Ureter (tissue), 1 donor: ENCODE measurements at regions not wholly inside any gene's neighbourhood (a gene's known extent, or its start where the extent isn't known, plus 50 kb on each side); places are given as distances from the start of the nearest gene placed in this dataset.

Experiments
- DNase-seq: peaks from one replicate; pipeline ENCODE4 v3.0.0-alpha.2; 2020; ENCODE audit warnings: low spot score
- donor health status: DM: yes; HTN: yes; CAD: no.

DNA sequence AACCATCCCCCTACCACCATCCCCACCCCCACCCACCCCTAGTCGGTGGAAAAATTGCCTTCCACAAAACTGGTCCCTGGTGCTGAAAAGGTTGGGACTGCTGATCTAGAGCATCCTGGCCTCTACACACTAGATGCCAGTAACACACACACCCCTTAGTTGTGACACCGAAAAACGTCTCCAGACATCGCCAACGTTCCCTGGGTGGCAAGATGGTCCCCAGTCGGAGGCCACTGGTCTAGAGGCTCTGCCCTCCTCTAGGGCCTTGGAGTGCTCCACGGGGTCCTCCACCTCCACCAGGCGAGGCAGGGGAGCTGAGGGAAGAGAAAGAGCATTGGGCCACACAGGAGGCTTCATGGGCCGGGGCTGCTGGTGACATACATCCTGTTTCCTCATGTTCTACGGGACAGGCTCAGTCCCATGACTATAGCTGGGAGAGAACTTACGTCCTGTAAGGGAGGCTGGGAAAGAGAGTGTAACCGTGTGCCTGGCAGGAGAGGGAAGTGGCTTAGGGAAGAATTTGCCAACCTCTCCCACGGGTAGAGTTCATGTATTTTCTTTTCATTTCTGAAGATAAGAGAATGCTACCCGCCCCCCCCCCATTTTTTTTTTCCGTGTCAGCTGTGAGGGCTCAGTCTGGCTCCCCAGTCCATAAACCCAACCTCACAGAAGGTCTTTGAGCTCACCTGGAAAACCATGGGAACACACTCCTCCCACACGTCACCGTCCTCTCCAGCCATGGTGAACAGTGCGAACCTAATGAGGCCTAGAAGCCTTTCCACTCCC, 132.7 kb upstream of the MYCN start:
- no peak for DNase-seq

DNA sequence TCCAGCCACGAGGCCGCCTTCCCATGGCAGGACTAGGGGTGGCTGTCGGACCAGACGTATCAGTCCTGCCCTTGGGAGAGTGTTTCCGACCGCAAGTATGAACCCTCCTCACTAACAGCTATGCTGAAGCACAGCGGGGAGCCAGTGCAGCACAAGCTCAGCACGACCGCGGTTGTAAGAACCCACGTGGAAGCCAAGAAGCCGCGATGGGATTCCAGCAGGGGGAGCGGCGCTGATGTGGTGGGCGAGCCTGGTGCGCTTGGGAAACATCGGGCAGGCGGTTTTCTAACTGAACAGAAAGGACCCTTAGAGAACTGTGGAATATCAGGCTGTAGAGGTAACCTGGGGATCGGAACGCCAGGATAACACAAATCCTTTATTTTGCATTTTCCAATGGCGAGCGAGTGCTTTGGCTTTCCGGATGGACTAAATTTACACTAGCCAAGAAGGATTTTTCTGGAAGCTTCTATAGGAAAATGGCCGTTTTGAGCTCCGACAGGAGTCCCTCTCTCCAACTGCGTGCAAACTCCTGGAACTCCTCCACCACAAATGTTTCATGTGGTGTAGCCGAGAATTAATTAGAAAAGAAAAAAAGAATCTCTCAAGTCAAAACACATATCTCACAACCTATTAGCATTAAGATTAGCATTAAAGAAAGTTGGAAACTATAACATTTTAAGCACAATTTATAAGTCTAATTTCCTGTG, 132.0 kb upstream of the MYCN start:
- no peak for DNase-seq

DNA sequence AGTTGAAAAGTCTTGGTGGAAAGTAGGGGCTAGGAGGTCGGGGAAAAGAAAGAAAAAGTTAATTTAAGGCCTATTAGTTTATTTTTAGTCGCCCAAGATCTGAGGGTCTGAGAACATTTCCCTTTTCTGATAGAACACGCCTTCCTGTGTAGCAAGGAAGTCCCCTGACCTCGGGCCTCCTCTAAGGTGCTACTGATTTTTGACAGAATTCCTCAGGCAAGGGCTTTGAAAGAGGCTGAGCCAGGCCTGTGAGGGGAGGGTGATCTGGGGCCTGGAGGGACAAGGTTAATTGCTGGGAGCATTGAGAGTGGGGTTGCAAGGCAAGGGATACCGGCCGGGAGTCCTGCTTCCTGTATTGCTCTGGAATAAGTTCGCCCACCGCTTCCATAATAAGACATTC, 131.4 kb upstream of the MYCN start:
- DNase-seq: no peak

DNA sequence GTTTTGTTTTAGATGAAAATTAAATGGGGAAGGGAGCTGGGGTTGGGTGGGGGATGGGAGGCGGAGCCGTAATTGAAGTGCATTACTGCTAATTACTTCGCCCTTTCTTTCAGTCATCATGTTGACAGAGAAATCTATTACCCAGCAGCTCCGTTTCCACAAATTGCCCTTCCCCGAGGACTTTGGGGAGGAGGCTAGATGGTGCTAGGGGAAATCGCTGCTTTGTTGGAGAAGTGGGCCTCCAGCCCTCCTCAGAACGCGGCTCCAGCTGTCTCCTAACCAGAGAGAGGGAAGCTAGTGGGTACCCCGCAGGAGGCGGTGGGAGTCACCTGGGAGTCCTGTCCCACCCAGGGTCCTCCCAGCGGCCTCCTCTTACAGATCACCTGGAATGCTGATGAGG, 130.9 kb upstream of the MYCN start:
- DNase-seq: no peak

DNA sequence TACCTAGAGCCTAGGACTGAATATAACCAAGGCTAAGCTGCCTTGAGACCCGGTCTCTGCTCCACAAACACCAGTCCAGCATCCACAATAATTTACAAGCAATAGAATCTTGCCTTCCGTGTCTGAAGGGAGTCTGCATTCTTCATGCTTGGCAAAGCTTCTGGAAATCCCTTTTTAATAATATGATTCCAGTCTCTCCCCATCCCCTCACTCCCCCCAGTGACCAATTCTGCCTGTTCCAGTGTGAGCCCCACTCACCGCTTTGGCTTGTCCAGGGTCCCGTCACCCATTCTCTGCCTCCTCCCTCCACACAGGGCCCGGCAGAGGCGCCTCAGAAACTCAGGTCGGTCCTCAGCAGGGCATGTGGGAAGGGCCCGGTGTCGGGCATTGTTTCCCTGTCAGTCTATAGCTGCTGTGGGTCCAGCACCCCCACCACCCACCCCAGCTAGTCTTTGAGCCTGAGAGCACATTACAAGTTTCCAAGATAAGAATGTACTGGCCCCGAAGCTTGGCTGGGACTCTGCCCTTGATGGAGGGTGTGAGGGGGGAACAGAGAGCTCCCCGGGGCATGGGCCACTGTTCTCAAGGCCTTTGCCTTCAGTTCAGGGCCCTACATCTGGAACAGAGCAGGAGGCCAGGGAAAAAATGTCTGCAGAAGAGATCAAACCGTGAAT, 129.7 kb upstream of the MYCN start:
- no peak for DNase-seq

DNA sequence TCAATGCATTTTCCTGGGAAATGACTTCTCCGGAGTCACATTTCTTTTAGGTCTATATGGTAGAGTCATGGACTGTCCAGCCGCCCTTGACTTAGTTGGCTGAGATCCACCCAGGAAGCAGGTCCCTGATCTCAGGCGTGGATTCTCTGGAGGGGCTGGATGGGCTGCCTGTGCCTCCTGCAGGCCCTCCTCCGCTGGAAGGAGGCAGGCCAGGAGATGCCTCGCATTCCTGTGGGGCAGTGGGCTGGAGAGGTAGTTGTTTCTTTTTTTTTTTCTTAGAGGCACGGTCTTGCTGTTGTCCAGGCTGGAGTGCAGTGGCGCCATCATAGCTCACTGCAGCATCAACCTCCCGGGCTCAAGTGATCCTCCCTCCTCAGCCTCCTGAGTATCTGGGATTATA, 129.0 kb upstream of the MYCN start:
- no peak for DNase-seq

DNA sequence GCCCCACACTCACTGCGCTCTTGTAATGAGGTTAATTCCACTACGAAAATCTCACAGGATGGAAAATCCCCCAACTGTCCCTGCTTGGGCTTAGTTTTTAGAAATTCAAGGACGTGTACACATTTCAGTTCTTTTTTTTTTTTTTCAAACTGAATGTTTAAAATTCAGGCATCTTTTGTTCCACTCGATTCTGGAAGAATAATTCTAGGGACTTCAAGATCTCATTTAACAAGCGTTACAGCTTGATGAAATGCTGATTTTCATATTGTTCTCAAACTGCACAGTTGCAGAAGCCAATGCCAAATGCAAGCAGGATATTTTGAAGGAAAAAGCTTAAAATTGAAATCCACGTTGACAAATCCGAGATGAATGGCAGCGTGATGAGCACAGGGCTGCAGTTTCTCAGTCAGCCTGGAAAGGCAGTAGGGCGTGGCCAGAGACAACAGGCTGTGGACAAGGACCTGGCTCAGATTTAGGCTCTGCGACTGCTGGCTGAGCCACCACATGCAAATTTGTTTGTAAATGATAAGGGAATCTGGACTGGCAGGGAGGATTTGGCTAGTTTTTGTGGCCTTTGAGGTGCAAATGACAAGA, 128.1 kb upstream of the MYCN start:
- no peak for DNase-seq

DNA sequence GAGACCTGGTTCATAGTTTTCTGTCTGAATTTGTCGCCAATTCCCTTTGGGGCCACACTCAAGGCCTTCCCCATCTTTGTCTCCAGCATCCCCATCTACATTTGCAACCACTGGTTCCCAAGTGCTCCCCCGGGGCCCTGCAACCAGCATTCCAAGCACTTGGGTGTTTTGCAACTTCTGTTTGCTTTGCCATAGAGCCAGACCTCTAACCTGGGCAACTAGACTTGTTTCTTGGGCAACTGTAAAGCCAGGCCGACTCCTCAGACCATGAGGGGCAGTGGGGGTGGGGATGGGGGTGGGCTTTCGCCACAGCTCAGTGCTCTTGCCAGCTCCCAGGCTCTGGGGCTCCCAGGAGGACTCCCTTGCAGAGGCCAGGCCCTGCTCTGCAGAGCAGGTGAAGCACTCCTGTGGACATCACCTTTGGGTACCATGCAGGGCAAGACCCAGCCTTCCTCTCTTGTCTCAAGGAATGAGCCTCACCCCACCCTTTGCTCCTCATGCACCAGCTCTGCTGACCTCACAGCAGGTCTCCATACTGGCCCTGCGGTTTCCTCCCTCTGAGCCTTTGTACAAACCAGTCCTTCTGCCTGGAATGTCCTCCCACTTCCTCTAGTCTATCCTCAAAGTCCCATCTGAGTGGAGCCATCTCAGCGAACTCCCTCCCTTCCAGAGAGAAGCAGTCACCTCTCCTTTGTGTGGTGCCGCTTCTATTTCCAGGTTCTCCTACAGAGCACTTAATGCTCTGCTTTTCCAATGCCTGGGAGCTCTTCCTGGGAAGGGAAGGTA, 126.7 kb upstream of the MYCN start:
- no peak for DNase-seq

DNA sequence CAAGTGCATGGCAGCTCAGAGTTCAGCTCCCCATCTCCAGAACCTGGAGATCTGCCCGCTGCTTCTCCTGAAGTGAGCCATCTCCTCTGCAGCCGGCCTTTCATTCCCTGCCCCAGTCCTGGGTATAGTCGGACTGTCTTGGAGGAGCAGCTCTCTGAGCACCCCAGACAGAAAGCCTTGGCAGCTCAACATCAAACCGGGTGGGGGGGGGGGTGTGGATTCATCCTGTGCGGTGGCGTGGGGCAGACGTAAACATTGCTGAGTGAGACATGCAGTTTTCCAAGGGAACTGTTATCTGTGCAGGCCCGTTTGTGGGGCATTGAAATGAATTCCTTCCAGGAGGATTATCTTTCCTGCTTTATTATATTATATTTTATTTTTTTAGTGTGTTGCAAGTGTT, 125.9 kb upstream of the MYCN start:
- DNase-seq: no peak

DNA sequence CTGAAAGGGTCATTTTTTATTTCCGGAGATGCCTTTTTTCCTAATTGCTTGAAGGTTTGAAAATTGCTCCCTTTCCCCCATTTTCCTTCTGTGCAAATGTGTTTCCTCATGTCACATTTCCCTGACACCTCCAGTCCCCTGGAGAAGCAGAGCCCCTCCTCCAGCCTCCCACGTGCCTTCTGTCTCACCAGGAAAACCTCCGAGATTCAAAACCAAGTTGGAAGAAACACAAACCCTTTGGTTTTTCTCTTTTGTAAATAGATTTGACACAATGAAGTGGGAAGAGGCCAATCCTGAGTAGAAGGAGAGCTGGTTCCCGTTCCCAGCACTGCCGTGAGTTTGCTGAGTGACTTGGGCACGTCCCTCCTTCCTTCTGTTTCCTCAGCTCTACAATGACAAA, 125.4 kb upstream of the MYCN start:
- DNase-seq: no peak

DNA sequence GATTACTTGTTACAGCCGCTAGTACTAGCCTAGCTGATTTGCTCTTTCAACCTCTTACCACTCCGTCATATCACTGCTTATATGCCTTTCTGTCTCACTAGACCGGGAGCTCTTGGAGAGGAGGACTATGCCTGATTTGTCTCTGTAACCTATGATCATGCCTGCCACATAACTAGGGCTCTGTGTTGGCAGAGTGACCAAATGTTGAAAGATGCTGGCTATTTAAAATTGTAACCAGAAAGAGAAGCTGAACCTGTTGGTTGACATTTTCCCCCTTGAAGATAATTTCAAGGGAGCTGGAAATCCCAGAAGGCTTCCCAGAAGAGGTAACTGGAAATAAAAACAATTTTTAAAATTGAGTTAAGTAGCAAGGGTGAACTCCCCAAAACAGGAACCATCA, 124.1 kb upstream of the MYCN start:
- DNase-seq: no peak

DNA sequence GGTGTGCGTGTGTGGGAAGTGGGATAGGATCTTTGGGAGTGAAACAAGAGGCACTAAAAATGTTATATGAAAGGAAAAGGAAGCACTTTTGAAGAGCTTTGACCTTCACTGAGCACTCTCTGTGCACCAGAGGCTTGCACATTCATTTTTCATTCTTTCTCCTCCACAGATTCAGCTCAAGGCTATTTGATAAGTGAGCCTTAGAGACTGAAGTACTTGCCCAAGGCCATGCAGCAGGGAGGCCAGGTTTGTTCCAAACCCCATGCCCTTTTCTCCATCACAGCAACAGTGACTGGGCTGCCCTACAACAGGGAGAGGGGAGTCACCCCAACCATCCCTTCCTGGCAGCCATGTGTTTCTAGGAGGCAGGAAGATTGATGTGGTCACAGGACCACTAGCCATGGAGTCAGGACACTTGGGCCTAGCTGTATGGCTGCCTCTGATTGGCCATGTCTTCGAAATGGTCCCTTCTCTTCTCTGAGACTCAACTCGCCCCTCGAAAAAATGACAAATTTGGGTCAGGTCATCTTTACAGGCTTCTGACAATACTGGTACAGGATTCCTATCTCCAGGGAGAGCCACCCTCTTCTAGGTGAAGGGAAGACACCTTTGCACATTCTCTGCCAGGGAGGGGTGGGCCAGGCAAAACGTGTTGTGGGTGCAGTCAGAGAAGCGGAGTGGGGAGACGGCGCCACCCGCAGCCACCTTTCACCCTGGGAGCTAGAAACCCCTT, 123.5 kb upstream of the MYCN start:
- no peak for DNase-seq

DNA sequence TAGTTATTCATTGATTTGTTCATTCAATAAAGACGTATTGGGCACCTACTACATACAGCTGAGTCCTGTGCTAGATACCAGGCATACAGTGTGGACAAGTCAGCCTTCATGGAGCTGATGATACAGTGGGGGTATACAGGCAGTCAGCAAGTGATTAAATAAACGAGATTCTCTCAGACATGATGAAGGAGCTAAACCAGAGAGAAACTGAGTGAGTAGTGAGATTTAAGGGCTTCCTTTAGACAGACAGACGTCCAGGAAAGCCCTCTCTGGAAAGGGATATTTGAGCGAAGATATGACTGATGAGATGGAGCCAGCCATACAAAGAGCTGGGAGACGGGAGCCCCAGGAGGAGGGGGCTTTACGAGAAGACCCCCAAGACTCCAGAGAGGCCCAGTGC, 122.6 kb upstream of the MYCN start:
- DNase-seq: no peak

DNA sequence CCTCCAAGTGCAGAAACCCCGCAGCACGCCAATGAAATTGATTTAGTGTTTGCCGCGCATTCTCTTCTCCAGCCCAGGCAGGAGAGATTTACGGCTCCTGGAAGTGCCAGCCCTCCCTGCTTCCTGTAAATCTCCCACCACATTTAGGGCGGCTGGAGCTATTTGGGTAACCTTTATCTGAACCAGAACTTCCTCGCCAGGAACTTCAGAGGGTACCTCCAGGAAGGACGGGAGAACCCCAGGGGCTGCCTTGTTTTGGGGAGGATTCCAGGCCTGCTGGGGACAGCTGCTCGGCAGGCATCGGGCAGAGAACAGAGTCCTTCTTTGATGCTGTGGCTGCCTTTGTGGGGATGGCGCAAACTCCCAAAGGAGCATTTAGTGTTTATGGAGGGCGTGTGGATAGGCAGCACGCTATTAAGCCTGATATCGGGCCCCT, 122.0 kb upstream of the MYCN start:
- DNase-seq: no peak

DNA sequence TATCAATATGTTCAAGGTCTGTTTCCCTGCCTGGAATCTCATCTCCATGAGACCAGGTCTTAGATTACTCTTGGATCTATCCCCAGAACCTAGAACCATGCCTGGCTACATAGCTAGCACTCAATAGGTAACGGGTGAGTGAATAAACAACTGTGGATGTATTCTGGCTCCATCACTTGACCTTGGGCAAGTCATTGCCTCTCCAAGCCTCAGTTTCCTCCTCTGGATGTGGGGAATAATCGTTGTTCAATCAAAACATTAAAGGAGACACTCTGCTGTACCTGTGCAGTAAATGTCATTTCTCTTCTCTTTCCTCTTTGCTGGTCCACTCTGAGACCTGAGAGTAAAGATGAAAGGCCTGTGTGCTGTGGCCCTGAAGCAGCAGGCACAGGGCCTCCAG, 121.5 kb upstream of the MYCN start:
- no peak for DNase-seq

DNA sequence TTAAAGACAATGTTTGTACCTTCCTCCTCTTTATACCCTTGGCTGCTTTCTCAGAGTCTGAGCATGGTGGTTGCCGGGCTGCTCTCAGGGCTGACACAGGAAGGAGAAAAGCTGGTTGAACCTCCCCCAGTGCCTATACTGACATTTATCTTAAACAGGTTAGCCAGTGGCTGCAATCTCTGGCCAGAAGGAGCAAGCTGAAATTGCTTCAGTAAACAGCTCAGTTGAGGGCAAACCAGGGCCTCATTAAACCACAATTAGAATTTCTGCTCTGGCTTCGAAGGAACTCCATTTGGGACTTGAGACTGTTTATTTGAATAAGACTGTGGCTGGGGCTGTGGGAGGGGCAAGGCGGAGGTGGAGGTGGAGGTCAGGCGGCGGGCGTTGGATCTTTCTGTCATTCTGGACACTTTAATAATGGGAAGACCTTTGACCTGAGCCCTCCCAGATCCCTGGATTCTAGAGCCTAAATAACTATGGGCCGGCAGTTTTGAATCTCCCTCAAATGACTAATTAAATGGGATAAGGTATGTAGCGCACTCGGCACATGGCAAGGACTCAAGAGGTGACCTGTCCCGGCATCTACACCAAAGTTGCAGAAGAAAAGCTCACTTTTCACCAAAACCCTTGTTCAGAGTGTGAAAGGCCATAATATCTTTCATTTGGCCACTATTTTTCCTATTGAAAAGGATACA, 120.6 kb upstream of the MYCN start:
- no peak for DNase-seq

DNA sequence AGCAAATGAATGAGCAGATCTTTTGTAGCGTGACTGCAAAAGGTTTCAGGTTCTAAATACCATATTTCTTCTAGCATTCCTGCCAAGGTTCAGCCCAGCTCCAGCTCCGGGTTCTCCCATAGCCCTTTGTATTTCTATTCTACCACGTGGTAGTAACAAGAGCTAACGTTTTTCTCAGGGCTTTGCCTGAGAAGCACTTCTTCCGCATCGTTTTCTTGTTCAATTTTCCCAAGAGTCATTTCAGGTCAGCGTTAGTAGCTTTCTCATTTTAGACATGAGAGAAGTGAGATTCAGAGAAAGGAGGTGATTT, 120.1 kb upstream of the MYCN start:
- no peak for DNase-seq

DNA sequence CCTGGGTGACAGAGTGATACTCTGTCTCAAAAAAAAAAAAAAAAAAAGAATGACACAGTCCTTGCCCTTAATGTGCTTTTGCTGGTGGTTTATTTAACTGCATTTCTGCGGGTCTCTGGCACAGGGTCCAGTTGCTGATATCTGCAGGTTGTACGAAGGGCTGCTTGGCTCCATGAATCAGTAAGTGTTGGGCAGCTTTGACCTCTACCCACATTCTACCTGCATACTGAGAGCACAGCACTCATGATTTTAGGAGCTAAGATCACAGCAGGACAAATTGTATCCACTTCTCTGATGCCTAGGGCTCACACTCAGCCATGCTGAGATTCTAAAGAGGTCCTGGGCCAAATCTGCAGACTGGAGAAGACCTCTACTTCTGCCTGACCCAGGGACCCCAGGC, 119.4 kb upstream of the MYCN start:
- DNase-seq: no peak

DNA sequence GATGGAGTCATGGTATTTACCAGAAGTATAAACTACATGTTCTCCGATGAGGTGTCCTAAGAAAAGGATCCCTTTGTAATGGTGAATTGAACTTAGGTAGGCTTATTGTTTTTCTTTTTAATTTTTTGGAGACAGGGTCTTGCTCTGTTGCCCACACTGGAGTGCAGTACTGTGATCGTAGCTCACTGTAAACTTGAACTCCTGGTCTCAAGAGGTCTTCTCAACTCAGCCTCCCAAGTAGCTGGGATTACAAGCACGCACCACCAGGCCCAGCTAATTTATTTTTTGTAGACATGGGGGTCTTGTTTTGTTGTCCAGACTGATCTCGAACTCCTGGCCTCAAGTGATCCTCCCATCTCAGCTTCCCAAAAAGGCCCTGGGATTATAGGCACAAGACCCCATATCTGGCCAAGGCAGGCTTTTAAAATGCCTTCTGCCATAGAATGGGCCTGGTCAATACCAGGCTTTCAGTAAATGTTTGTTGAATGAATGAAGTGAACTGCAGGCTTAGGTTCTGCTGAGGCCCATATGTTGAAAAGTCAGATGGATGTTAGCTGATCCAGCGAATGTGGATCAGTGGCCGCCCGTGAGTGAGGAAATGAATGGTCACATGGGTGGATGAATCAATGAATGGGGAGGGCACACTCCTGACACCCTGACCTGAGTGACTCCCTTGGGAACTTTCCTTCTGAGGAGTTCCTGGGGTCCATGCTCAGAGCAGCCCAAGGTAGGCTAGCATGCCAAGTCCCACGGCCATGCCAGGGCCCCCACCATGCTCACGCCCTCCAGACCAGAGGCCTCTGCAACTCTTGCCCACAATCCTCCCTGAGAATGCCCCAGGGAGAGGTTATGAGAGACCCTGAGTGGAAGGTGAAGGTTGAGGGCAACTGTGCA, 118.0 kb upstream of the MYCN start:
- DNase-seq: no peak
